Neural progenitor cell (in vitro differentiated cells): ENCODE measurements at regions not wholly inside any gene's neighbourhood (a gene's known extent, or its start where the extent isn't known, plus 50 kb on each side); places are given as distances from the start of the nearest gene placed in this dataset.

Source experiments
- DNase-seq: peaks from one replicate; pipeline ENCODE4 v3.0.0-alpha.2; 2016; ENCODE audit warnings: low spot score
- H2AFZ ChIP-seq: fragments of 200-600 bp; sonication (generic); replicated peaks from 2 replicates; pipeline ENCODE4 v1.6.1; 2016; ENCODE audit warnings: antibody characterized with exemption
- H3F3A ChIP-seq: fragments of 200-600 bp; sonication (generic); 2 replicates; pipeline ENCODE4 v1.6.1; 2016; ENCODE audit warnings: antibody characterized with exemption, low read depth
- H3K27ac ChIP-seq: fragments of 200-600 bp; sonication (generic); 2 replicates; pipeline ENCODE4 v1.5.1; 2016; ENCODE audit warnings: mild to moderate bottlenecking
- H3K27me3 ChIP-seq: fragments of 200-600 bp; sonication (generic); 2 replicates; pipeline ENCODE4 v1.6.1; 2016; ENCODE audit warnings: mild to moderate bottlenecking, moderate library complexity
- H3K36me3 ChIP-seq: fragments of 200-600 bp; sonication (generic); 2 replicates; pipeline ENCODE4 v1.5.1; 2016
- H3K4me1 ChIP-seq: fragments of 200-600 bp; sonication (generic); 2 replicates; pipeline ENCODE4 v1.6.1; 2016; ENCODE audit warnings: mixed run types
- H3K4me2 ChIP-seq: fragments of 200-600 bp; sonication (generic); 2 replicates; pipeline ENCODE4 v1.6.1; 2016
- H3K4me3 ChIP-seq: fragments of 200-600 bp; sonication (generic); 2 replicates; pipeline ENCODE4 v1.5.1; 2016
- H3K79me2 ChIP-seq: fragments of 200-600 bp; sonication (generic); 2 replicates; pipeline ENCODE4 v1.6.1; 2016; ENCODE audit warnings: low read depth
- H3K9ac ChIP-seq: fragments of 200-600 bp; sonication (generic); 2 replicates; pipeline ENCODE4 v1.6.1; 2016
- H3K9me3 ChIP-seq: fragments of 200-600 bp; sonication (generic); 2 replicates; pipeline ENCODE4 v1.5.1; 2016; ENCODE audit warnings: low read depth
- H4K20me1 ChIP-seq: fragments of 200-600 bp; sonication (generic); 2 replicates; pipeline ENCODE4 v1.6.1; 2016; ENCODE audit warnings: low read depth
- H3K27ac Mint-ChIP-seq: 3 replicates; pipeline ENCODE4 v1.8.0; 2021; ENCODE audit warnings: mixed read lengths
- H3K27me3 Mint-ChIP-seq: 2 replicates; pipeline ENCODE4 v1.8.0; 2022; ENCODE audit warnings: low read depth, mild to moderate bottlenecking, inconsistent platforms, moderate library complexity, mixed read lengths; ENCODE audit not compliant: insufficient read depth
- H3K36me3 Mint-ChIP-seq: 3 replicates; pipeline ENCODE4 v1.8.0; 2021; ENCODE audit warnings: mixed read lengths
- H3K4me1 Mint-ChIP-seq: 3 replicates; pipeline ENCODE4 v1.8.0; 2021; ENCODE audit warnings: mixed read lengths
- H3K4me3 Mint-ChIP-seq: 3 replicates; pipeline ENCODE4 v1.8.0; 2021; ENCODE audit warnings: mild to moderate bottlenecking, moderate library complexity, mixed read lengths
- H3K9me3 Mint-ChIP-seq: 3 replicates; pipeline ENCODE4 v1.8.0; 2020; ENCODE audit warnings: mixed read lengths
- CTCF ChIP-seq: fragments of 200-600 bp; sonication (generic); IDR thresholded peaks from 2 replicates; pipeline ENCODE4 v1.5.1; 2017; ENCODE audit warnings: antibody characterized with exemption, mild to moderate bottlenecking
- EZH2 ChIP-seq: fragments of 200-600 bp; sonication (generic); IDR thresholded peaks from 2 replicates; pipeline ENCODE4 v1.6.1; 2017; ENCODE audit warnings: antibody characterized with exemption, mild to moderate bottlenecking, moderate library complexity
- EZH2phosphoT487 ChIP-seq: fragments of 200-600 bp; sonication (generic); IDR thresholded peaks from 2 replicates; pipeline ENCODE4 v1.6.1; 2017; ENCODE audit warnings: antibody characterized with exemption

GRCh38 chr13:81393110-81393509, 1052.2 kb upstream of the SPRY2 start:
- no peak overlapping the region for H3K4me3 ChIP-seq
- H3K27ac Mint-ChIP-seq = no peak overlapping the region

GRCh38 chr13:81388400-81388799, 1047.5 kb upstream of the SPRY2 start:
- H3K9ac ChIP-seq = no peak overlapping the region
- Mint-ChIP-seq H3K9me3 (no peaks in the 10 kb centered on the region), H3K4me3 (no peak overlapping the region), H3K36me3 (no peaks in the 10 kb centered on the region), H3K27ac (no peak overlapping the region), H3K4me1 (no peaks in the 10 kb centered on the region), H3K27me3 (no peaks in the 10 kb centered on the region)
- H3K9me3 ChIP-seq = no peaks in the 10 kb centered on the region
- H3F3A ChIP-seq = peaks cover under 1% of the 10 kb centered on the region
- H3K79me2 ChIP-seq = no peaks in the 10 kb centered on the region
- H3K27me3 ChIP-seq = no peaks in the 10 kb centered on the region
- peaks cover 9% of the 10 kb centered on the region for H3K4me1 ChIP-seq
- H4K20me1 ChIP-seq = no peaks in the 10 kb centered on the region
- H3K36me3 ChIP-seq = no peaks in the 10 kb centered on the region
- TF ChIP-seq EZH2 (no peak), EZH2phosphoT487 (no peak), CTCF (no peak)
- H3K27ac ChIP-seq = no peak overlapping the region
- peak overlapping the region; percentile 11 for H2AFZ ChIP-seq
- DNase-seq = no peak
- H3K4me2 ChIP-seq = no peak overlapping the region
- H3K4me3 ChIP-seq = no peak overlapping the region

More at GRCh38 chr13:81393110-81393509, 1052.2 kb upstream of the SPRY2 start:
- H3K9me3 Mint-ChIP-seq = no peaks in the 10 kb centered on the region
- no peaks in the 10 kb centered on the region for H3K27me3 ChIP-seq
- H3K9me3 ChIP-seq = no peaks in the 10 kb centered on the region
- H3K79me2 ChIP-seq = no peaks in the 10 kb centered on the region
- no peak overlapping the region for H3K4me2 ChIP-seq
- TF ChIP-seq CTCF (no peak), EZH2phosphoT487 (no peak), EZH2 (no peak)
- H4K20me1 ChIP-seq = no peaks in the 10 kb centered on the region
- H3K4me1 Mint-ChIP-seq = peaks cover 8% of the 10 kb centered on the region
- DNase-seq = no peak
- H3F3A ChIP-seq = peaks cover 6% of the 10 kb centered on the region
- peak overlapping the region; percentile 23 for H3K27ac ChIP-seq
- no peak overlapping the region for H2AFZ ChIP-seq
- no peak overlapping the region for H3K4me3 Mint-ChIP-seq
- H3K4me1 ChIP-seq = peaks cover 29% of the 10 kb centered on the region
- no peaks in the 10 kb centered on the region for H3K36me3 ChIP-seq
- no peaks in the 10 kb centered on the region for H3K27me3 Mint-ChIP-seq
- H3K36me3 Mint-ChIP-seq = no peaks in the 10 kb centered on the region
- no peak overlapping the region for H3K9ac ChIP-seq

GRCh38 chr13:81383444-81383843, 1042.5 kb upstream of the SPRY2 start:
- H3K27ac ChIP-seq = no peak overlapping the region
- H2AFZ ChIP-seq = no peak overlapping the region
- TF ChIP-seq CTCF (no peak), EZH2phosphoT487 (no peak), EZH2 (no peak)
- no peak overlapping the region for H3K4me3 ChIP-seq
- H3K9me3 Mint-ChIP-seq = no peaks in the 10 kb centered on the region
- no peaks in the 10 kb centered on the region for H3K27me3 Mint-ChIP-seq
- no peaks in the 10 kb centered on the region for H3K9me3 ChIP-seq
- H3K9ac ChIP-seq = no peak overlapping the region
- no peaks in the 10 kb centered on the region for H3K36me3 ChIP-seq
- no peaks in the 10 kb centered on the region for H3K36me3 Mint-ChIP-seq
- no peaks in the 10 kb centered on the region for H3K27me3 ChIP-seq
- H4K20me1 ChIP-seq = no peaks in the 10 kb centered on the region
- peaks cover 6% of the 10 kb centered on the region for H3K4me1 Mint-ChIP-seq
- no peak for DNase-seq
- H3K4me1 ChIP-seq = no peaks in the 10 kb centered on the region
- no peak overlapping the region for H3K4me2 ChIP-seq
- H3K4me3 Mint-ChIP-seq = no peak overlapping the region
- H3F3A ChIP-seq = no peaks in the 10 kb centered on the region
- H3K27ac Mint-ChIP-seq = no peak overlapping the region
- H3K79me2 ChIP-seq = no peaks in the 10 kb centered on the region
